Suprapubic skin (tissue), 4 donors: ENCODE measurements at regions not wholly inside any gene's neighbourhood (a gene's known extent, or its start where the extent isn't known, plus 50 kb on each side); places are given as distances from the start of the nearest gene placed in this dataset.

ENCODE experiments used
- DNase-seq, 2 donors: peaks; one replicate each; pipeline ENCODE4 v3.0.0-alpha.2; 2019; ENCODE audit warnings: low spot score in 2 of 2
- H3K27ac ChIP-seq: fragments of 200-600 bp; sonication (generic); one replicate; pipeline ENCODE4 v1.5.1; 2019
- H3K27me3 ChIP-seq: fragments of 200-600 bp; sonication (generic); one replicate; pipeline ENCODE4 v1.5.1; 2019
- H3K36me3 ChIP-seq: fragments of 200-600 bp; sonication (generic); one replicate; pipeline ENCODE4 v1.5.1; 2019
- H3K4me1 ChIP-seq: fragments of 200-600 bp; sonication (generic); one replicate; pipeline ENCODE4 v1.5.1; 2019
- H3K4me3 ChIP-seq: fragments of 200-600 bp; sonication (generic); one replicate; pipeline ENCODE4 v1.5.1; 2019; ENCODE audit warnings: mild to moderate bottlenecking
- H3K9me3 ChIP-seq: fragments of 200-600 bp; sonication (generic); one replicate; pipeline ENCODE4 v1.5.1; 2019
- CTCF ChIP-seq, 2 donors: fragments of 200-600 bp in 1 of 2; fragments of 450-650 bp in 1 of 2; sonication (generic) in 1 of 2; IDR thresholded peaks; one replicate each; pipeline ENCODE4 v1.5.1; 2016 to 2019; ENCODE audit warnings: antibody characterized with exemption in 2 of 2, mild to moderate bottlenecking in 1 of 2, moderate library complexity in 1 of 2
- EP300 ChIP-seq: sonication (generic); formaldehyde crosslinking; IDR thresholded peaks from one replicate; pipeline ENCODE4 v1.6.1; 2017; ENCODE audit warnings: antibody characterized with exemption
- POLR2A ChIP-seq, 2 donors: fragments of 450-650 bp; IDR thresholded peaks; one replicate each; pipeline ENCODE4 v1.6.1; 2017; ENCODE audit warnings: antibody characterized with exemption in 2 of 2, mild to moderate bottlenecking in 2 of 2, moderate library complexity in 2 of 2
- POLR2AphosphoS5 ChIP-seq, 3 donors: sonication (generic); formaldehyde crosslinking; IDR thresholded peaks; one replicate each; pipeline ENCODE4 v1.6.1; 2017; ENCODE audit warnings: antibody characterized with exemption in 3 of 3
- WGBS: methylation state at CpG from one replicate; pipeline ENCODE4 v1.1.5; 2018; 5-methylcytosine and 5-hydroxymethylcytosine counted together

- Histone ChIP-seq H3K36me3 (no peaks in the 10 kb centered on the region), H3K4me3 (no peak overlapping the region), H3K4me1 (no peaks in the 10 kb centered on the region), H3K27me3 (no peaks in the 10 kb centered on the region), H3K27ac (no peak overlapping the region), H3K9me3 (no peaks in the 10 kb centered on the region)
- DNase-seq = no peak
- no peak for TF ChIP-seq POLR2AphosphoS5 (IDR thresholded peaks at IDR 0.05)
- 61% methylated on average over 6 of the region's 6 CpGs for WGBS
Measured at GRCh38 chr11:121793916-121794315, 322.1 kb downstream of the BLID start.

- no peak overlapping the region for H3K27ac ChIP-seq
- no peak overlapping the region for H3K4me3 ChIP-seq
- DNase-seq = no peak
- no peaks in the 10 kb centered on the region for H3K27me3 ChIP-seq
- WGBS = 39% methylated on average over 4 of the region's 4 CpGs
- TF ChIP-seq POLR2A (IDR thresholded peaks at IDR 0.05) (no peak), CTCF (IDR thresholded peaks at IDR 0.05) (no peak), EP300 (no peak)
- no peaks in the 10 kb centered on the region for H3K36me3 ChIP-seq
- no peaks in the 10 kb centered on the region for H3K4me1 ChIP-seq
- H3K9me3 ChIP-seq = no peaks in the 10 kb centered on the region
Measured at GRCh38 chr11:121793291-121793690, 322.7 kb downstream of the BLID start.

- TF ChIP-seq POLR2A (IDR thresholded peaks at IDR 0.05) = no peak
- no peak for TF ChIP-seq CTCF (IDR thresholded peaks at IDR 0.05)
- no peak for TF ChIP-seq EP300
- no peak for TF ChIP-seq POLR2AphosphoS5 (IDR thresholded peaks at IDR 0.05)
- Histone ChIP-seq H3K27me3 (no peaks in the 10 kb centered on the region), H3K27ac (no peak overlapping the region), H3K4me3 (no peak overlapping the region), H3K36me3 (no peaks in the 10 kb centered on the region), H3K9me3 (no peaks in the 10 kb centered on the region), H3K4me1 (no peaks in the 10 kb centered on the region)
- no peak for DNase-seq
- 77% methylated on average over 3 of the region's 3 CpGs for WGBS
Measured at GRCh38 chr11:121792185-121792584, 323.8 kb downstream of the BLID start.

GRCh38 chr11:121790430-121790829 lies 325.6 kb downstream of the BLID start:
- H3K27me3 ChIP-seq = no peaks in the 10 kb centered on the region
- no peaks in the 10 kb centered on the region for H3K9me3 ChIP-seq
- TF ChIP-seq POLR2AphosphoS5 (IDR thresholded peaks at IDR 0.05) = no peak
- no peak overlapping the region for H3K4me3 ChIP-seq
- H3K4me1 ChIP-seq = no peaks in the 10 kb centered on the region
- H3K27ac ChIP-seq = no peak overlapping the region
- no peaks in the 10 kb centered on the region for H3K36me3 ChIP-seq
- DNase-seq = no peak
- WGBS = 83% methylated on average over 2 of the region's 2 CpGs

GRCh38 chr11:121780971-121781370 lies 328.2 kb upstream of the SORL1-AS1 start:
- H3K4me3 ChIP-seq = no peak overlapping the region
- no peak for DNase-seq
- TF ChIP-seq EP300 = no peak
- TF ChIP-seq CTCF (IDR thresholded peaks at IDR 0.05) = no peak
- TF ChIP-seq POLR2A (IDR thresholded peaks at IDR 0.05) = no peak
- no peaks in the 10 kb centered on the region for H3K27me3 ChIP-seq
- H3K4me1 ChIP-seq = no peaks in the 10 kb centered on the region
- H3K27ac ChIP-seq = no peak overlapping the region
- 61% methylated on average over 2 of the region's 2 CpGs for WGBS
- H3K9me3 ChIP-seq = no peaks in the 10 kb centered on the region
- no peaks in the 10 kb centered on the region for H3K36me3 ChIP-seq

- no peak for DNase-seq
- H3K4me1 ChIP-seq = no peaks in the 10 kb centered on the region
- no peaks in the 10 kb centered on the region for H3K27me3 ChIP-seq
- no peak for TF ChIP-seq EP300
- no peak for TF ChIP-seq CTCF (IDR thresholded peaks at IDR 0.05)
- no peak for TF ChIP-seq POLR2A (IDR thresholded peaks at IDR 0.05)
- TF ChIP-seq POLR2AphosphoS5 (IDR thresholded peaks at IDR 0.05) = no peak
- no peaks in the 10 kb centered on the region for H3K9me3 ChIP-seq
- 66% methylated on average over 3 of the region's 3 CpGs for whole genome bisulfite sequencing
- H3K36me3 ChIP-seq = no peaks in the 10 kb centered on the region
- no peak overlapping the region for H3K27ac ChIP-seq
- no peak overlapping the region for H3K4me3 ChIP-seq
Measured at GRCh38 chr11:121777056-121777455, 324.3 kb upstream of the SORL1-AS1 start.
